Activated CD4-positive, alpha-beta memory T cell treated with anti-CD3 and anti-CD28 coated beads, Interleukin-2, amount 10 ng/mL, durations not matched to agents 7 days and 5 days (primary cell): ENCODE measurements at regions not wholly inside any gene's neighbourhood (a gene's known extent, or its start where the extent isn't known, plus 50 kb on each side); places are given as distances from the start of the nearest gene placed in this dataset.
"Not testable (repeated sequence)": the region's sequence is repeated elsewhere in the genome, so short reads cannot be mapped to it uniquely, and the experiment has no call there.

ENCODE experiments used
- CTCF ChIA-PET: fragments of 350-600 bp; sonication (Branson Sonifier 250); formaldehyde crosslinking; loops from one replicate; lab custom pipeline; 2021; ENCODE audit warnings: antibody characterized with exemption, inconsistent platforms; lab: Charles Lee
- POLR2A ChIA-PET: fragments of 350-600 bp; sonication (Branson Sonifier 250); formaldehyde crosslinking; loops from one replicate; lab custom pipeline; 2021; ENCODE audit warnings: antibody characterized with exemption; lab: Charles Lee
- DNase-seq: peaks from one replicate; pipeline ENCODE4 v3.0.0-alpha.2; 2020
- H3K27ac Mint-ChIP-seq: one replicate; pipeline ENCODE4 v1.8.0; 2021; ENCODE audit warnings: mild to moderate bottlenecking, mixed read lengths
- H3K27me3 Mint-ChIP-seq: one replicate; pipeline ENCODE4 v1.8.0; 2021; ENCODE audit warnings: mixed read lengths
- H3K36me3 Mint-ChIP-seq: one replicate; pipeline ENCODE4 v1.8.0; 2021; ENCODE audit warnings: low read depth, mixed read lengths
- H3K4me1 Mint-ChIP-seq: one replicate; pipeline ENCODE4 v1.8.0; 2021; ENCODE audit warnings: mixed read lengths
- H3K4me3 Mint-ChIP-seq: one replicate; pipeline ENCODE4 v1.8.0; 2021; ENCODE audit warnings: mild to moderate bottlenecking, mixed read lengths
- H3K9me3 Mint-ChIP-seq: one replicate; pipeline ENCODE4 v1.8.0; 2021; ENCODE audit warnings: mixed read lengths

DNA sequence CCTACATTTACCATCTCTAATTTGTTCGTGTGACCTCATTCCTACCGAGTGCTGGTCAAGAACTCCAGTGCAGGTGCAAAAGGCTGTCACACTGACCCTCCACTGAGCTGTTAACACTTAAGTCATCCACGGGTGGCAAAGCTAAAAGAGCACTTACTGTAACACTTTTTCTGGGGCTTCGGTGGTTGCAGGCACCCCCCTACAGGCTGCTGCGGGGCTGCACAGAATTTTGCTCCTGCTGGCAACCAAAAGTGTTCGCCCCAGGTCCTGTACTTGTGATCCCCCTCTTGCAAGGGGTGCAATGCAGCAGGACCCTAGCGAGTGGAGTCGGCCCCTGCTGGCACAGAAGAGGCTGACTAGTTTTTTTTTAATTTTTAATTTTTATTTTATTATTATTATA lies 298.9 kb upstream of the CNTNAP2 start:
- Mint-ChIP-seq H3K4me3 (no peak overlapping the region), H3K4me1 (no peaks in the 10 kb centered on the region), H3K27ac (no peak overlapping the region), H3K9me3 (peaks cover 11% of the 10 kb centered on the region), H3K36me3 (no peaks in the 10 kb centered on the region), H3K27me3 (no peaks in the 10 kb centered on the region)
- ChIA-PET POLR2A (no interaction called here), CTCF (no interaction called here)
- DNase-seq = no peak

GRCh38 chr7:145812218-145812617 lies 304.4 kb upstream of the CNTNAP2 start:
- ChIA-PET POLR2A (no interaction called here), CTCF (no interaction called here)
- H3K4me3 Mint-ChIP-seq = no peak overlapping the region
- no peaks in the 10 kb centered on the region for H3K27me3 Mint-ChIP-seq
- no peak for DNase-seq
- no peaks in the 10 kb centered on the region for H3K36me3 Mint-ChIP-seq
- no peak overlapping the region for H3K27ac Mint-ChIP-seq
- no peaks in the 10 kb centered on the region for H3K9me3 Mint-ChIP-seq
- H3K4me1 Mint-ChIP-seq = no peaks in the 10 kb centered on the region

GRCh38 chr7:145805496-145805895 lies 311.1 kb upstream of the CNTNAP2 start:
- DNase-seq, CTCF ChIA-PET, H3K36me3 Mint-ChIP-seq, H3K9me3 Mint-ChIP-seq, H3K27me3 Mint-ChIP-seq, H3K27ac Mint-ChIP-seq, H3K4me1 Mint-ChIP-seq, POLR2A ChIA-PET, H3K4me3 Mint-ChIP-seq: not testable (repeated sequence)

- Mint-ChIP-seq H3K4me3 (no peak overlapping the region), H3K36me3 (no peaks in the 10 kb centered on the region), H3K27ac (no peak overlapping the region), H3K27me3 (no peaks in the 10 kb centered on the region), H3K9me3 (peaks cover 4% of the 10 kb centered on the region), H3K4me1 (no peaks in the 10 kb centered on the region)
- no peak for DNase-seq
- ChIA-PET CTCF (no interaction called here), POLR2A (no interaction called here)
These were observed 319.1 kb upstream of the CNTNAP2 start for GRCh38 chr7:145797507-145797906.

GRCh38 chr7:145795132-145795531 lies 321.5 kb upstream of the CNTNAP2 start:
- no peaks in the 10 kb centered on the region for H3K27me3 Mint-ChIP-seq
- H3K4me1 Mint-ChIP-seq = no peaks in the 10 kb centered on the region
- no peaks in the 10 kb centered on the region for H3K36me3 Mint-ChIP-seq
- CTCF ChIA-PET = no interaction called here
- peaks cover 4% of the 10 kb centered on the region for H3K9me3 Mint-ChIP-seq
- no peak overlapping the region for H3K4me3 Mint-ChIP-seq
- POLR2A ChIA-PET = no interaction called here
- H3K27ac Mint-ChIP-seq = no peak overlapping the region
- DNase-seq = no peak

DNA sequence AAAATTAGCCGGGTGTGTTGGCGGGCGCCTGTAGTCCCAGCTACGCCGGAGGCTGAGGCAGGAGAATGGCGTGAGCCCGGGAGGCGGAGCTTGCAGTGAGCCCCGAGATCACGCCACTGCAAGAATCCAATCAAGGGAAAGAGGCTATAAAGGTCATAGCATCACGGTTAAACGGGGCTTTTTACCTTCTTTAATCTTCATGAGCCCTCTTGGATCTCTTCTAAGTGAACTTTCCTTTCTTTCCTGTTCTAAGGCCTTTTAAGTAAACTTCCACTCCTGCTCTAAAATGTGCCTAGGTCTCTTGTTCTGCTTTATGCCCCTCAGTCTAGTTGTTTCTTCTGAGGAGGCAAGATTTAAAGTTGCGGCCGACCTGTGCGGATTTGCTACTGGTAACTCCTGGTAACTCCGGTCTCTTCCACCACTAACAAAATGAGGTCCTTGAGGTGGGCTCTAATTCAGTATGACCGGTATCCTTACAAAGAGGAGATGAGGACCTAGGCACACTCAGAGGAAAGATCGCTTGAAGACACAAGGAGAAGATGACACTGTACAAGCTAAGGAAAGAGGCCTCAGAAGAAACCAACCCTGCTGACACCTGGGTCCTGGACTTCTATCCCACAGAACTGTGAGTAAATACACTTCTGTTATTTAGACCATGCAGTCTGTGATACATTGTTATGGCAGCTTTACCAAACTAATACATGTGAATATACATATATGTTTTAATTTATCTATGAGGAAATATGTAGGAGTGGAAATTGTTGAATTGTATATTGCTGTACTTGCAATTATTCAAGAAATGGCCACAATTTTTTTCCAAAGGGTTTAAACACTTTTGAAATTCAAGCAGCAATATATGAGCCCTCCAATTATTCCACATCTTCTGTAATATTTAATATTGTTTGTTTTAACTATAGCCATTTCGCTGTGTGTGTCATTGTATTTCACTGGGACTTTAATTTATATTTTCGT lies 331.5 kb upstream of the CNTNAP2 start:
- POLR2A ChIA-PET = no interaction called here
- Mint-ChIP-seq H3K4me1 (no peaks in the 10 kb centered on the region), H3K4me3 (no peak overlapping the region), H3K9me3 (peaks cover 6% of the 10 kb centered on the region), H3K27me3 (no peaks in the 10 kb centered on the region), H3K27ac (no peak overlapping the region), H3K36me3 (no peaks in the 10 kb centered on the region)
- DNase-seq = no peak
- CTCF ChIA-PET = no interaction called here

GRCh38 chr7:145781388-145781787 lies 335.2 kb upstream of the CNTNAP2 start:
- not testable (repeated sequence) for H3K4me1 Mint-ChIP-seq, H3K27me3 Mint-ChIP-seq, H3K36me3 Mint-ChIP-seq

DNA sequence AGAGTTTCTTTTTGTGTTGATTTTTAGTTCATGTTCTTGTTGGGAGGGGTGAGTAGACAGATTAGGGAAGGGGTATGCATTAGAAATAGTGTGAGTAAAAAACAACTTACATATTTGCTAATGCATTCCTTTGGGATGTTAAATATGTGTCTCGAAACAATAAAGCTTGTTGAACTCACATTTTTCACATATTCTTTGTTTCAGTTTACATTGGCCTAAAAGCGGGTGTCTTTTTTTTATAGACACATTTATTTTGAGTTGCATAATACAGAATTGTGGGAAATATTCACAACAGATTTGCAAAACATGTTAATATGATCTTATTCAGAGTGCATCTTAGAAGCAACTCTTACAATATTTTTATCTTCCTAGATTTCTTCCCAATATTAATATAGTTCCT lies 337.5 kb upstream of the CNTNAP2 start:
- Mint-ChIP-seq H3K36me3 (no peaks in the 10 kb centered on the region), H3K27ac (no peak overlapping the region), H3K4me1 (no peaks in the 10 kb centered on the region), H3K27me3 (no peaks in the 10 kb centered on the region), H3K4me3 (no peak overlapping the region), H3K9me3 (no peaks in the 10 kb centered on the region)
- POLR2A ChIA-PET = no interaction called here
- CTCF ChIA-PET = no interaction called here
- no peak for DNase-seq

More at GRCh38 chr7:145781388-145781787, 335.2 kb upstream of the CNTNAP2 start:
- CTCF ChIA-PET, H3K4me3 Mint-ChIP-seq, DNase-seq, H3K9me3 Mint-ChIP-seq, H3K27ac Mint-ChIP-seq, POLR2A ChIA-PET: not testable (repeated sequence)

DNA sequence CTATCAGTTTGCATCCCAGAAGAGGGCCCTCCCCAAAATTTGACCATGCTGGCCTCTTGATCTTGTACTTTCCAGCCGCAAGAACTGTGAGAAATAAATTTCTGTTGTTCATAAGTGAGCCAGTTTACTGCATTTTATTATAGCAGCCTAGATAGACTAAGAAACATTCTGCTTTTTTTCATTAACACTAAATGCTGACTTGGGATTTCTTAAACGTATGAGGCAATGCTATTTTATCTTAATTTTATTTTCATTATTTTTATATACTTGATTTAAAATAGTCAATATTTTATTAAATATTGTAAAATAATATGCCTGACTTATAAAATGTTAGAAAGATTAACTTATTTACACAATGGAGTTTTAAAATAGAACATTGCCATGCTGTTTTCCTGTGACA lies 341.8 kb upstream of the CNTNAP2 start:
- H3K36me3 Mint-ChIP-seq = no peaks in the 10 kb centered on the region
- H3K27ac Mint-ChIP-seq = no peak overlapping the region
- POLR2A ChIA-PET = no interaction called here
- H3K4me1 Mint-ChIP-seq = no peaks in the 10 kb centered on the region
- DNase-seq = no peak
- H3K4me3 Mint-ChIP-seq = no peak overlapping the region
- H3K27me3 Mint-ChIP-seq = no peaks in the 10 kb centered on the region
- CTCF ChIA-PET = no interaction called here
- peaks cover 5% of the 10 kb centered on the region for H3K9me3 Mint-ChIP-seq

DNA sequence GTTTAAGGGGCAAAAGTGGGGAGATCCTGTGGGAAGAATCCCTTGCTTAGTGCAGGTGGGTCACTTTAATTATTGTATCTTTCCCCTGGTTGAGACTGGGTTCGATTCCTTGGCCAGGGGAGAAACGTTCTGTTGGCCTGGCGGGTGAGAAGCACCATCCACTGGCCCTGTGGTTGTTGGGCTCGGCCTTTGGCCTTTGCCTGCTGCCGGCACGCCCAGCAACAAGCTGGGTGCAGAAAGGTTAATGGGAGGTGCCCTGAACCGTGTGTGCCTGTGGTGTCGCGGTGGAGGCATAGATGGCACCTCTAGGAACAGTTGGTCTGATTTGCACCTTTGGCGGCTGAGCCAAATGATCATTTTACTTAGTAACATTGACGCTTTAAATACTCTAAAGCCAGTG lies 363.6 kb upstream of the CNTNAP2 start:
- ChIA-PET CTCF (no interaction called here), POLR2A (no interaction called here)
- peaks cover 16% of the 10 kb centered on the region for H3K9me3 Mint-ChIP-seq
- no peaks in the 10 kb centered on the region for H3K36me3 Mint-ChIP-seq
- no peak overlapping the region for H3K4me3 Mint-ChIP-seq
- no peaks in the 10 kb centered on the region for H3K4me1 Mint-ChIP-seq
- no peak overlapping the region for H3K27ac Mint-ChIP-seq
- DNase-seq = no peak
- H3K27me3 Mint-ChIP-seq = no peaks in the 10 kb centered on the region

- DNase-seq = no peak
- CTCF ChIA-PET = no interaction called here
- H3K9me3 Mint-ChIP-seq = peaks cover 4% of the 10 kb centered on the region
- H3K27ac Mint-ChIP-seq = no peak overlapping the region
- no peaks in the 10 kb centered on the region for H3K36me3 Mint-ChIP-seq
- no peaks in the 10 kb centered on the region for H3K27me3 Mint-ChIP-seq
- POLR2A ChIA-PET = no interaction called here
- no peaks in the 10 kb centered on the region for H3K4me1 Mint-ChIP-seq
- no peak overlapping the region for H3K4me3 Mint-ChIP-seq
These were observed 379.0 kb upstream of the CNTNAP2 start for GRCh38 chr7:145737617-145738016.

GRCh38 chr7:145735061-145735460 lies 381.5 kb upstream of the CNTNAP2 start:
- Mint-ChIP-seq H3K9me3 (peaks cover 4% of the 10 kb centered on the region), H3K36me3 (no peaks in the 10 kb centered on the region), H3K4me3 (no peak overlapping the region), H3K27me3 (no peaks in the 10 kb centered on the region), H3K4me1 (no peaks in the 10 kb centered on the region), H3K27ac (no peak overlapping the region)
- no peak for DNase-seq
- POLR2A ChIA-PET = no interaction called here
- CTCF ChIA-PET = no interaction called here

- ChIA-PET CTCF (no interaction called here), POLR2A (no interaction called here)
- no peak overlapping the region for H3K4me3 Mint-ChIP-seq
These were observed 384.1 kb upstream of the CNTNAP2 start for GRCh38 chr7:145732521-145732920.

GRCh38 chr7:145729691-145730090 lies 386.9 kb upstream of the CNTNAP2 start:
- H3K27ac Mint-ChIP-seq = no peak overlapping the region
- H3K9me3 Mint-ChIP-seq = peaks cover 2% of the 10 kb centered on the region
- no peak overlapping the region for H3K4me3 Mint-ChIP-seq
- POLR2A ChIA-PET = no interaction called here
- H3K27me3 Mint-ChIP-seq = no peaks in the 10 kb centered on the region
- no peaks in the 10 kb centered on the region for H3K36me3 Mint-ChIP-seq
- H3K4me1 Mint-ChIP-seq = no peaks in the 10 kb centered on the region
- CTCF ChIA-PET = no interaction called here
- DNase-seq = no peak

More at GRCh38 chr7:145732521-145732920, 384.1 kb upstream of the CNTNAP2 start:
- peaks cover 2% of the 10 kb centered on the region for H3K9me3 Mint-ChIP-seq
- no peak for DNase-seq
- no peaks in the 10 kb centered on the region for H3K4me1 Mint-ChIP-seq
- no peak overlapping the region for H3K27ac Mint-ChIP-seq
- no peaks in the 10 kb centered on the region for H3K27me3 Mint-ChIP-seq
- no peaks in the 10 kb centered on the region for H3K36me3 Mint-ChIP-seq
